Stimulated activated CD8-positive, alpha-beta memory T cell treated with anti-CD3 and anti-CD28 coated beads, Interleukin-12 subunit alpha, Interleukin-12 subunit beta, amount 100 ng/mL, for 24 hours (primary cell): ENCODE measurements at regions not wholly inside any gene's neighbourhood (a gene's known extent, or its start where the extent isn't known, plus 50 kb on each side); places are given as distances from the start of the nearest gene placed in this dataset.

Experiments
- DNase-seq: peaks from one replicate; pipeline ENCODE4 v3.0.0-alpha.2; 2020; ENCODE audit errors: extremely low read depth

DNA sequence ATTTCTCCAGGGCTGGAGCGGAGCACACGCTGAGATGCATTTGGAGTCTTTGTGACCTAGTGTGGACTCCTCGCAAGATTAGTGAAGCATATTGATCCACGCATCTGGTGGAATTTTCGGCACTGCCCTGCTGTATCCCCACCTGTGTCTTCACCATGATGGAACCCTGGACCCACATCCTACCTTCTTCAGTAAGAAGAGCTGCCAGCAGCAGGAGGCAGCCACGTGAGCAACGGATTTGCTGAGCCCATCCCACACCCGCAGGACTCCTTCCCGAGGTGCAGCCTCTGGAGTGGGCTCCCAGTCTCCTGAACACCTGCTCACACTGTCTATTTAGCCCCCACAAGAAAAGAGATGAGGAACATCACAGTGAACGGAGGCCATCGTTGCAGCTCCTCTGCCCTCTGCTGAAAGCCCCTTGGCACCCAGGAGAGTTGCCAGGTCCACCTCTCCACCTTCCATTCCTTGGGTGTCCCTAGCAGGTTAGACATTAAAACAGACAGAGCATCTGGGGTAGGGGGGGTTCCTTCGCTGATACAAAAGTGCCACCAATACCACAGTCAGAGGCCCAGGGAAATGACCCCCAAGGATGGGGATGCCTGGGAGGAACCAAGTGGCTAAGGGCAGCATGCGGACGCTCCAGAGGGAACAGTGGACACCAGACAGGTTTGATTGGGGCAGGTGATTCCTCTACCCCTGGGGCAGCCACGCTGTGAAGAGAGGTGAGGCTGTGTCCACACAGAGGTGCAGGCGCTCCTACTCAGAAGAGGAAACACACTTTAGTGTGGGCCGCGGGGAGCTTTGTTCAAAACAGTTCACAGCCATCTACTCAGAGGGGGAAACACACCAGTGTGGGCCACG lies 302.8 kb upstream of the SALL3 start:
- no peak for DNase-seq

DNA sequence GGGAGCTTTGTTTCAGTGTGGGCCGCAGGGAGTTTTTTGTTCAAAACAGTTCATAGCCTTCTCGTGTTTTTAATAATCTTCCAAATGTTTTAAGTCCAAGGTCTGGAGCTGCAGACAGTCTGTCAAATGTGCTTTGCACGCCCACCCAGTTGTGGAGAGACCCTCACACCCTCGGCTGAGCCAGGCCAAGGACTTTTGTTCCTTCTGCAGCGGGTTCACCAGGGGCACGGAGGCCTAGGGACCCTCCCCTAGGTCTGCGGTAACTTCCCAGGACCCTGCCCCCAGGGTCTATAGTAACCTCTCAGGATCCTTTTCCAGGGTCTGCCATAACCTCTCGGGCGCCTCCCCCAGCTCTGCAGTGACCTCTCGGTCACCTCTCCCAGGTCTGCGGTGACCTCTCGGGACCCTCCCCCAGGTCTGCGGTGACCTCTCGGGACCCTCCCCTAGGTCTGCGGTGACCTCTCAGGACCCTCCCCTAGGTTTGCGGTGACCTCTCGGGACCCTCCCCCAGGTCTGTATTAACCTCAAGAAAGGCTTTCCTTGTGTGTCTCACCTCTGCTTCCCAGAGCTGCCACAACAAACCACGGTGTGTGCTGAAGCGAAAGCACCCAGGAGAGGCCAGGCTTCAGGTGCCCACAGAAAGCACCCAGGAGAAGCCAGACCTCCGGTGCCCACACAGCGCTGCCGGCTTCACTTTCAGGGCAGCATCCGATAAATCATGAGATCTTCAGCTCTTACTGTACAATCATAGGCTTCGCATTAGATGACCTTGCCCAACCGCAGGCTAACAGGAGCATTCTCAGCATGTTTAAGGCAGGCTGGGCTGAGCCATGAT lies 301.9 kb upstream of the SALL3 start:
- no peak for DNase-seq

DNA sequence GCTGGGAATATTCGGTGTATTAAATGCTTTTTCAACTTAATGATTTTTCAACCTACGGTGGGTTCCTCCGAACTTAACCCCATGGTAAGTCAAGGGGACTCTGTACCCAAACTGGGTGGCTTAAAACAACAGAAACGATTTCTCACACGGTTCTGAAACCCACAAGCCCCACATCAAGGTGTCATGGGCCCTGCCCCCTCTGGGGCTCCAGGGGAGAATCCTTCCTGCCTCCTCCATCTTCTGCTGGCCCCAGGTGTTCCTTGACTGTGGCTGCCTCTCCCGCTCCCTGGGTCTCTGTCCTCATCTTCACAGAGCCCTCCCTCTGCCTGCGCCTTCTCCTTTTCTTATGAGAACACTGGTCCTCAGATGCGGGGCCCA lies 301.3 kb upstream of the SALL3 start:
- no peak for DNase-seq

GRCh38 chr18:78679031-78679430 lies 300.6 kb upstream of the SALL3 start:
- no peak for DNase-seq

DNA sequence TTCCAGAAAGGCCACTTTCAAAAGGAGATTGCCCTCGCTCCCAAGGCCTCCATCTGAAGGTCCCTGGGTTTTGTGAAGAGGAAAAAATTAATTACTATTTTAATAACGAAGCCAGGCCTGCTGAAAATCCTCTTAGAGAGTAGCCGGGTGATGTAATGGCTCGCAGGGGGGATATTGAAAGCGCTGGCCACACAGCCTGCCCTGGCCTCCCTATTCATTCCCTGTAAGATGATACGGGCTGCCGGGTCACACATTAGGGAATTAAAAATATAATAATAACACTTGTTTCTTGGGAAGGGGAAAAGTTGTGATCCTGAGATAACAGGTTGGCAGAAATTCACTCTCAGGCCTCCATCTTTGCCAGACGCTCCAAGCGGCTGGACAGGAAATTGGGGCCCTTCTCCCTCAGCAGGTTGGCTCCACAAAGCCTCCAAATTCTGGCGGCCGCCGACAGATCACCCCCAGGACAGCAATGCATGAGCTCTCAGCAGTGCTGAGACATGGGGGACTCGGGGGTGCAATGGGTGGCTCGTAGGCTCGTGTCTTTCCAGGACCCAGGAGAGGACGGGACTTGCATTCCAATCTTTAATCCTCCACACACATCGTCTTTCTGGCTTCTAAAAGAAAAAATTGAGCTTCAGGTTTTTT lies 299.9 kb upstream of the SALL3 start:
- no peak for DNase-seq

DNA sequence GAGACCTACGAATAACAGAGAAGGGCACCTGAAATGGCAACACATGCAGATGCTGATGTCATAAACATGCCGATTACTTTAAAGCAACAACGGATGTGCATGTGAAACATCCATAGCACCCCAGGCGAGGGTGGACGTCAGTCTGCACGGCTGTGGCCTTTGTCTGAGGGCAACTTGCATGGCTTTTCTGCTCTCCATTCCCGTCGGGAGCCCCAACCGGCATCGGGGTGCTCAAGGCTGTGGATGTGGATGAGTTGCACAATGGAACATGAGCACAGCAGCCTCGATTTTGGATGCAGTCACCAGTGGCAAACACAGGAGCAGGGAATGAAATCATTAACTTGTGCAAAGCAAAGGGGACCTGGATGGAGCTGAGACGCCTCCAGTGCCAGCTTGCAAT lies 298.2 kb upstream of the SALL3 start:
- no peak for DNase-seq

- DNase-seq, result no peak
Measured at GRCh38 chr18:78681934-78682333, 297.7 kb upstream of the SALL3 start.

GRCh38 chr18:78682716-78683115 lies 296.9 kb upstream of the SALL3 start:
- DNase-seq, result no peak

GRCh38 chr18:78683191-78684010 lies 296.2 kb upstream of the SALL3 start:
- no peak for DNase-seq

GRCh38 chr18:78685250-78685979 lies 294.2 kb upstream of the SALL3 start:
- no peak for DNase-seq

DNA sequence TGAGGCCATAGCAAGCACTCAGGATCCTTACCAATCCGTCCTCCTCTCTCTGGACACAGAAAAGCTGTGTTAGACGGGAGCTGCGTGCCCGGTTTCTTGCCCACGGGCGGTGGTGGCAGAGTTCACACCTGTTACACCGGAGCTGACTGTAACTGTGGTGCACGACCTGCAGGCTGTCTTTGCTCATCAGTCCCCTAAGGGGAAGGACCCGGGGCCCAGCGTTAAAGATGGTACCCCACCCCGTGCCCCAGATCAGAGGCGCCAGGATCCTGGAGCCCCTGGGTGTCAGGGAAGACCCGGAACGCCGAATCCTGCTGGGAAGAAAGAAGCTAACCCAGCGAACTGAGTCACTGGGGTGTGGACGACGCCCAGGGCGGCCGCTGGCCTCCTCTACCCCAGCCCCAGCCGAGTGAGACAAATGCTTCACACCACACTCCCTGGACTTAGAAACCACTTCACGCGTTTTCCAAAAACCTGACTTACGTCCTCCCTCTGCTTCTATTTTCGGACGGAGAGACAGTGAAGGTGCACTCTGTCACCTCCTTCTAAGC lies 293.6 kb upstream of the SALL3 start:
- no peak for DNase-seq

- no peak for DNase-seq
Measured at GRCh38 chr18:78686976-78687685, 292.5 kb upstream of the SALL3 start.

GRCh38 chr18:78687736-78688135 lies 291.9 kb upstream of the SALL3 start:
- DNase-seq, result no peak

DNA sequence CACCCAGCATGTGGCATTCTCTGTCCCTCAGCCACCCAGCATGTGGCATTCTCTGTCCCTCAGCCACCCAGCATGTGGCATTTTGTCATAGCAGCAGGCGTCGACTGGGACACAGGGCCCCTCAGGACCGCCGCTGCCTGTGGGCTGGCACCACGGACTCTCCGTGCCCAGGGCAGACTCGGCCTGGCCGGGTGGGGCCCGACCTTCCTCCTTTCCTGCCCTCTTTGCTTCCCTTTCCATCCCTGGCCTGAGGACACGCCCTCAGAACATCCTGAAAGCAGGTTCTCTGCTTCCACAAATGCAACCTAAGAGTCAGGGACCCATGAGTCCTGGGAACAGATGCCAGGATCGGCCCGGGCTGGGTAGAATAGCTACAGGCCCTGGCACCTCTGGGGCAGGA lies 291.4 kb upstream of the SALL3 start:
- no peak for DNase-seq

DNA sequence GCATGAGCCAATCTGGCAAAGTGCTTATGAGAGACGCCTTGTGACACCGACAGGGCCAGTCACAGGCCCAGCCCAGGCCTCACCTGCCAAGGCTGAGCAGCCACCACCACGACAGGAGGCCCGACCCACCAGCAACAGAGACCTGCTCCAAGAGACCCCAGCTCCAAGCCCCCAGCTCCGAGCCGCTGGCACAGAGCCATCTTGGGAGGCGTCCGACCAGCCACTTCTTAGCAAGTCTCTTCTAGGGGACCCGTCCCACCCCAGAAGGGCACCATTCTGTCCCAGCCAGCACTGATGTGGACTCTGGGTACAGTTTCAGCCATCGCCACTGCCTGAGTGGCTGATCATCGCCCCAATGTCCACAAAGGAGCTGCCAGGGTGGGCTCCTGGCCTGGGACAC lies 290.7 kb upstream of the SALL3 start:
- no peak for DNase-seq

GRCh38 chr18:78689606-78690005 lies 290.0 kb upstream of the SALL3 start:
- no peak for DNase-seq

DNA sequence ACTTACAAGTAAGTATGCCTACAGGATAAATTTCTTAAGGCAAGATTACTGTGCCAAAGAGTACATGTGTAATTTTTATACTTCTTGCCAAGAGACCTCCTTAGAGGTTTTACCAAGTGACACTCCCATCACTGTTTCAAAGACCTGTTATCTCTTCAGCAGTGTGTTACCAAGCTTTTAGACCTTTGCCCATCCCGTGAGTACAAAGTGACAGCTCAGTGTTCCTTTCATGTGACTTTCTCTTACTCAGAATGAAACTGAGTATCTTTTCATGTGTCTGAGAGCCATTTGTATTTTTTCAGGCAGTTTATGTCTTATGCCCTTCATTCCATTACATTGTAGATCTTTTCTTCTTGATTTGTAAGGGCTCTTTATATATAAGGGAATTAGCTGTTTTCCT lies 287.5 kb upstream of the SALL3 start:
- no peak for DNase-seq

- no peak for DNase-seq
Measured at GRCh38 chr18:78693429-78693828, 286.2 kb upstream of the SALL3 start.

DNA sequence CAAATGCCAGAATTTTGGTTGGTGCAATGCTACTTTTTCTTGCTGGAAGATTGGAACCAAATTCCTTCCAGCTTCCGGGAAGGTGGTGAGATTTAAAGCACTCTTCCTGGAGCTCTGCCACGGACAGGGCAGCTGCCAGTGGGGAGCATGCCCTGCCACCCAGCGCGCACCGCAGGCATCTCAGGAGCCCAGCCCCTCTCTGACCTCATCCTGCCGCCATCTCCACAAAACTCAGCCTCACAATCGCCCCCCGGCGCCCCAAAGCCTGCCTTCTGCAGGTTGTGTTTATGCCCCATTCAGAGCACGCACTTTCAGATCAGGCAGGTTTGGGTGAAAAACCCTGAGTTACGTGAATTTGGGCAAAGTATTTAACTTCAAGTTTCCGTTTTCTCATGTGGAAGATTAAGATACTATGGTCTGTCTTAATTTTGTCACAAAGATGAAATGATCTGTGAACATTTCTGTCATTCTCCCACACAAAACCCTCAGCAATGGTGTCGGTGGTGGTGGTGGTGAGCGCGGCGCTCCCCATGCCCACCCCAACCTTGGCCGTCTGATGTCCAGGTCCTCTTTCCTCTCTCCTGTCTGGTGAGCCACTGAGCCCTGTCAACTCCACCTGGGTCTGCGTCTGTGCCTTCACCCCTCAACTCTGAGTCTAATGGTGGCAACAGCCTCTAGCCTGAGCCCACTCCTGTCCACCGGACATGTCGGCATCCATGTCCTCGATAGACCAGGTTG lies 282.8 kb upstream of the SALL3 start:
- no peak for DNase-seq
